Suprapubic skin (tissue), 4 donors: ENCODE measurements at regions not wholly inside any gene's neighbourhood (a gene's known extent, or its start where the extent isn't known, plus 50 kb on each side); places are given as distances from the start of the nearest gene placed in this dataset.

Source experiments
- DNase-seq, 2 donors: peaks; one replicate each; pipeline ENCODE4 v3.0.0-alpha.2; 2019; ENCODE audit warnings: low spot score in 2 of 2
- H3K27ac ChIP-seq: fragments of 200-600 bp; sonication (generic); one replicate; pipeline ENCODE4 v1.5.1; 2019
- H3K27me3 ChIP-seq: fragments of 200-600 bp; sonication (generic); one replicate; pipeline ENCODE4 v1.5.1; 2019
- H3K36me3 ChIP-seq: fragments of 200-600 bp; sonication (generic); one replicate; pipeline ENCODE4 v1.5.1; 2019
- H3K4me1 ChIP-seq: fragments of 200-600 bp; sonication (generic); one replicate; pipeline ENCODE4 v1.5.1; 2019
- H3K4me3 ChIP-seq: fragments of 200-600 bp; sonication (generic); one replicate; pipeline ENCODE4 v1.5.1; 2019; ENCODE audit warnings: mild to moderate bottlenecking
- H3K9me3 ChIP-seq: fragments of 200-600 bp; sonication (generic); one replicate; pipeline ENCODE4 v1.5.1; 2019
- EP300 ChIP-seq: sonication (generic); formaldehyde crosslinking; IDR thresholded peaks from one replicate; pipeline ENCODE4 v1.6.1; 2017; ENCODE audit warnings: antibody characterized with exemption
- POLR2A ChIP-seq, 2 donors: fragments of 450-650 bp; IDR thresholded peaks; one replicate each; pipeline ENCODE4 v1.6.1; 2017; ENCODE audit warnings: antibody characterized with exemption in 2 of 2, mild to moderate bottlenecking in 2 of 2, moderate library complexity in 2 of 2
- POLR2AphosphoS5 ChIP-seq, 3 donors: sonication (generic); formaldehyde crosslinking; IDR thresholded peaks; one replicate each; pipeline ENCODE4 v1.6.1; 2017; ENCODE audit warnings: antibody characterized with exemption in 3 of 3
- WGBS: methylation state at CpG from one replicate; pipeline ENCODE4 v1.1.5; 2018; 5-methylcytosine and 5-hydroxymethylcytosine counted together
- TF ChIP-seq, protein P1 (sequence below), 2 donors: fragments of 200-600 bp in 1 of 2; fragments of 450-650 bp in 1 of 2; sonication (generic) in 1 of 2; IDR thresholded peaks; one replicate each; pipeline ENCODE4 v1.5.1; 2016 to 2019; ENCODE audit warnings: antibody characterized with exemption in 2 of 2, mild to moderate bottlenecking in 1 of 2, moderate library complexity in 1 of 2

DNA sequence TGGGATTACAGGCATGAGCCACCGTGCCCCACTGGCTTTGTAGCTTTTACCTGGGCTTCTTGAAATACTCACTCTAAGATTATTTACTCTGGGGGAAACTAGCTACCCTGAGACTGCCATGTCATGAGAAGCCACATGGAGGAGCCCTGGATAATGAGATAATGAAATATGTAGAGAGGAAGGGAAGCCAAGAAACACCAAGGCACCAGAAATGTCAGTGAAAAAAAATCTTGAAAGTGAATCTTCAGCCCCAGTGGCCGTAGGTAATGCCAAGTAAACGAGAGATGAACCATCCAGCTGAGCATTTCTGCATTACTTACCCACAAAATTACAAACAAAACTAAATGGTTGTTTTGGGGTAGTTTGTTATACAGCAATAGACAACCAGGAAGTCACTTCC, 125.6 kb downstream of the APIP start:
- Histone ChIP-seq H3K4me3 (no peak overlapping the region), H3K4me1 (peaks cover 38% of the 10 kb centered on the region), H3K27me3 (no peaks in the 10 kb centered on the region), H3K36me3 (no peaks in the 10 kb centered on the region), H3K9me3 (no peaks in the 10 kb centered on the region), H3K27ac (no peak overlapping the region)
- DNase-seq = no peak
- TF ChIP-seq, protein P1, sequence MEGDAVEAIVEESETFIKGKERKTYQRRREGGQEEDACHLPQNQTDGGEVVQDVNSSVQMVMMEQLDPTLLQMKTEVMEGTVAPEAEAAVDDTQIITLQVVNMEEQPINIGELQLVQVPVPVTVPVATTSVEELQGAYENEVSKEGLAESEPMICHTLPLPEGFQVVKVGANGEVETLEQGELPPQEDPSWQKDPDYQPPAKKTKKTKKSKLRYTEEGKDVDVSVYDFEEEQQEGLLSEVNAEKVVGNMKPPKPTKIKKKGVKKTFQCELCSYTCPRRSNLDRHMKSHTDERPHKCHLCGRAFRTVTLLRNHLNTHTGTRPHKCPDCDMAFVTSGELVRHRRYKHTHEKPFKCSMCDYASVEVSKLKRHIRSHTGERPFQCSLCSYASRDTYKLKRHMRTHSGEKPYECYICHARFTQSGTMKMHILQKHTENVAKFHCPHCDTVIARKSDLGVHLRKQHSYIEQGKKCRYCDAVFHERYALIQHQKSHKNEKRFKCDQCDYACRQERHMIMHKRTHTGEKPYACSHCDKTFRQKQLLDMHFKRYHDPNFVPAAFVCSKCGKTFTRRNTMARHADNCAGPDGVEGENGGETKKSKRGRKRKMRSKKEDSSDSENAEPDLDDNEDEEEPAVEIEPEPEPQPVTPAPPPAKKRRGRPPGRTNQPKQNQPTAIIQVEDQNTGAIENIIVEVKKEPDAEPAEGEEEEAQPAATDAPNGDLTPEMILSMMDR (IDR thresholded peaks at IDR 0.05) = peak in 1 of 2 donors; percentile 6
- TF ChIP-seq POLR2A (IDR thresholded peaks at IDR 0.05) = no peak
- WGBS = 93% methylated on average over 3 of the region's 3 CpGs

DNA sequence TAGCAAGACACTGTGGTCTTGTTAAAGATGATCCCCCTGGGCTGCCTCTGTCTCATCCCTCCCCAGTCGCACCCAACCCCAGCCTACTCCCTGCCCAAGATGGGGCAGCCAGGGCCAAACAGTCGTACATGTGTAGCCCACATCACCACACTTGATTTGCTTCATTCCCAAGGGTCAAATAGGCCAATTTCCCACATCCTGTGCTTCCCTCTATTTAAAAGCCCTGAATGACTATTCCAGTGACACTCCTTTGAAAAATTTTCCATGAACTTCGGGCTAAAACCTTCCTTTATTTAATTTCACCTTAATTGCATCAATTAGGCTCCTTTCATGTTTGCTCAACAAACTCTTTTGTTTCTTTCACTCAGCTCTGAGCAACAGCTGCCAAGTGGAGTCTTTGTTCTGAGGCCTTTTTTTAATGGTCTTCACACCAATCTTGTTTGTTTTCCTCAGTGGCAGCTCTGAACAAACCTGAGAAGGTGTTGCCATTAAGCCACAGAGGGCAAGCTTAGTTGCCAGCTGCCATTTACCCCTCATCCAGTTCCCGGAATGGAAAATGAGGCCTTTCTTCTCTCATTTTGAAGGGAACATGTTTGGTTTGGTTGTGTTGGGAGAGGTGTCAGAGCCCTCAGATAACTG, 126.9 kb downstream of the APIP start:
- Histone ChIP-seq H3K27me3 (no peaks in the 10 kb centered on the region), H3K4me3 (no peak overlapping the region), H3K36me3 (no peaks in the 10 kb centered on the region), H3K9me3 (no peaks in the 10 kb centered on the region), H3K27ac (no peak overlapping the region), H3K4me1 (peaks cover 35% of the 10 kb centered on the region)
- no peak for DNase-seq
- TF ChIP-seq, protein P1 (IDR thresholded peaks at IDR 0.05) = no peak
- 81% methylated on average over 4 of the region's 4 CpGs for WGBS

DNA sequence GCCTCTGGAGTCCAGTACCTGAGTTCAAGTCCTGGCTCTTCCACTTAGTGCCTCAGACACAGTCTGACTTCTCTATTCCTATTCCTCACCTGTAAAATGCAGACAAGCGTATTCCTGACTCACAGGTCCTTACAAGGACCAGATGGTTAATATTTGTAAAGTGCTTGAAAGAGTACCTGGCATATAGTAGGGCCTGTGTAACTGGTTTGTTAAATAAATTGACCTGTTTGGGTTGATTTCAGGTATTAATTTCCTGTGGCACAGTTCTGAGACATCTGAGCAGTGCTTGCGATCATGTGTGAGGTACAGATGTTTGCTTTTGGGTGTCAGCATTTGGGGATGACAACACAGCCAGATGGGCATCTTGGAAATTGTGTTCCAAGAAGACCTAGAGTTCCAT, 127.5 kb downstream of the APIP start:
- H3K27me3 ChIP-seq = no peaks in the 10 kb centered on the region
- DNase-seq = no peak
- H3K9me3 ChIP-seq = no peaks in the 10 kb centered on the region
- TF ChIP-seq POLR2A (IDR thresholded peaks at IDR 0.05) (no peak), POLR2AphosphoS5 (IDR thresholded peaks at IDR 0.05) (no peak), EP300 (no peak)
- TF ChIP-seq, protein P1 (IDR thresholded peaks at IDR 0.05) = no peak
- 63% methylated on average over 2 of the region's 2 CpGs for WGBS
- no peak overlapping the region for H3K4me3 ChIP-seq
- H3K27ac ChIP-seq = no peak overlapping the region
- no peaks in the 10 kb centered on the region for H3K36me3 ChIP-seq
- H3K4me1 ChIP-seq = peaks cover 28% of the 10 kb centered on the region

DNA sequence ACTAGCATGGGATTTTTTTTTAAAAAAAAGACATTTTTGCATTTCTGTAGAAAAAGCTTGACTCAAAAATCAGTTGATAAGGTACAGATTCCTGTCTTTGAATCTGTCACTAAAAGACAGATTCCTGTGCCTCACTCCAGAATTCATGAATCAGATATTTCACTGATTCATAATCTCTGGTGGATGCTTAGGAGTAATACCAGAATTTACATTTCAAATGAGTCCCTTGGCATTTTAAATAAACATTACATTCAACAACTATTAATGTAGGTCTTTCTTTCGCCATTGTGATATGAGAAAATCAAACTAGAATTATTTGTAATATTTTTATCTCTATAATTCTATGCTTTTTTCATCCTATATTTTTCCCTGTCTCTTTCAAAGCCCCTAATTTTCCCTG, 128.3 kb downstream of the APIP start:
- Histone ChIP-seq H3K4me3 (no peak overlapping the region), H3K27ac (no peak overlapping the region), H3K27me3 (no peaks in the 10 kb centered on the region), H3K36me3 (no peaks in the 10 kb centered on the region), H3K4me1 (peaks cover 20% of the 10 kb centered on the region), H3K9me3 (no peaks in the 10 kb centered on the region)
- TF ChIP-seq EP300 (no peak), POLR2AphosphoS5 (IDR thresholded peaks at IDR 0.05) (no peak), POLR2A (IDR thresholded peaks at IDR 0.05) (no peak)
- TF ChIP-seq, protein P1 (IDR thresholded peaks at IDR 0.05) = no peak
- no peak for DNase-seq
- WGBS = 91% methylated on average over 1 of the region's 1 CpG

DNA sequence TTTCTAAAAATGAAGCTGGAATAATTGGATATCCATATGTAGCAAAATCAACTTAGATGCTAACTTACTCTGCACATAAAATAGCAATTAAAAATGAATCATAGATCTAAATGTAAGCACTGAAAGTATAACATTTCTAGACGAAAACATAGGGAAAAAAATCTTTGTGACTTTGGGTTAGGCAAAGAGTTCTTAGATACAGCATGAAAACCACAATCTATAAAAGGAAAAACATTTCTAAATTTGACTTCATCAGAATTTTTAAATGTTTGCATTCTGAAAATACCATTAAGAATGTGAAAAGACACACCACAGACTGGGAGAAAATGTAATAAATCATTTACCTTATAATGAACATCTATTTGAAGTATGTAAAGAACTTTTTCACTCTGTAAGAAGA, 128.8 kb downstream of the APIP start:
- no peak for DNase-seq
- Histone ChIP-seq H3K27me3 (no peaks in the 10 kb centered on the region), H3K4me1 (peaks cover 15% of the 10 kb centered on the region), H3K9me3 (no peaks in the 10 kb centered on the region), H3K36me3 (no peaks in the 10 kb centered on the region), H3K4me3 (no peak overlapping the region), H3K27ac (no peak overlapping the region)
- TF ChIP-seq, protein P1 (IDR thresholded peaks at IDR 0.05) = no peak
- TF ChIP-seq EP300 (no peak), POLR2A (IDR thresholded peaks at IDR 0.05) (no peak), POLR2AphosphoS5 (IDR thresholded peaks at IDR 0.05) (no peak)
- 77% methylated on average over 1 of the region's 1 CpG for WGBS
